ENCODE measurements at regions not wholly inside any gene's neighbourhood (a gene's known extent, or its start where the extent isn't known, plus 50 kb on each side); places are given as distances from the start of the nearest gene placed in this dataset.
A peak's percentile ranks its signal among the peaks of the same experiment; 100 is the strongest.

GRCh38 chr10:78302739-78302988, 269.0 kb downstream of the RPS24 start:
- Mint-ChIP-seq H3K36me3 (no peaks in the 10 kb centered on the region), H3K27ac (peak overlapping the region; percentile 91), H3K4me3 (peak overlapping the region; percentile 86), H3K4me1 (peaks cover 19% of the 10 kb centered on the region), H3K9me3 (no peaks in the 10 kb centered on the region), H3K27me3 (peaks cover 3% of the 10 kb centered on the region)
- DNase-seq = no peak

DNA sequence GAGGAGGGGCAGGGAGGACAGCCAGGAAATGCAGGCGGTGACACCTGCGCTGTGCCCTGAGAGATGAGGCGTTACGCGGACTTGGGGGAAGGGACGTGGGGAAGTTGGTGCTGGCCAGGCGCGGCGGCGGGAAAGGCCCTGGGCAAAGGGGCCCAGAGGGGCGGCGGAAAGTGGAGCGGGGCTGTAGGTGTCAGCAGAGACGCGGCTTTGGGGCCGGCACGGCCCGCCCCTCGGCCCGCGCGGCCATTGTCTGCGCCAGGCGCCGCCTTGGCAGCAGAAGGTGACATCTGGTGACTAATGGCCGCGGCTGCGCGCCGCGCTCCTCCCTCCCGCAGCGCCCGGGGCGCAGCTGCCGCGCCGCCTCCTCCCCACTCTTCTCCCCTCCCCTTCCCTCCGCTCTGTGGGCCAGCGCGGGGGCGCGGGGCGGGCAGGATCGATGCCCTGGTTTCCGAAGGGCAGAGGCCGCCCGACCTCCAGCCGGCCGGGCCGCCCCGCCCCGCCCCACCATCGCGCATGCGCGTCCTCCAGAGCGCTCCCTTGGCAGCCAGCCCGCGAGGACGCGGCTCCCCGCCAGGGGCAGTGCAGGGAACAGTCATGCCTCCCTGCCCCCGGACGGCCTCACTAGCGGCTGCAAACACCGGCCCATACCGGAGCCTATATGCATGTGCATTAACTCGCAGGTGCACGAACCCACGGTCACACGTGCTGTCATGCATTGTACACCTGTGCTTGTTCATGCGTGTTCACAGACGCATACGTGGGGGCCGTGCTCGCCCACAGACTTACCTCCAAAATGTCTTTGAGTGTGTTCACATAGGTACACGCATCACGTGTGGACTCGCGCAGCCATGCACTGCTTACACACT, 269.6 kb downstream of the RPS24 start:
- peak; percentile 95 for DNase-seq
- Mint-ChIP-seq H3K9me3 (no peaks in the 10 kb centered on the region), H3K36me3 (no peaks in the 10 kb centered on the region), H3K4me3 (peak overlapping the region; percentile 86), H3K27ac (peak overlapping the region; percentile 91), H3K4me1 (peaks cover 19% of the 10 kb centered on the region), H3K27me3 (peaks cover 3% of the 10 kb centered on the region)

DNA sequence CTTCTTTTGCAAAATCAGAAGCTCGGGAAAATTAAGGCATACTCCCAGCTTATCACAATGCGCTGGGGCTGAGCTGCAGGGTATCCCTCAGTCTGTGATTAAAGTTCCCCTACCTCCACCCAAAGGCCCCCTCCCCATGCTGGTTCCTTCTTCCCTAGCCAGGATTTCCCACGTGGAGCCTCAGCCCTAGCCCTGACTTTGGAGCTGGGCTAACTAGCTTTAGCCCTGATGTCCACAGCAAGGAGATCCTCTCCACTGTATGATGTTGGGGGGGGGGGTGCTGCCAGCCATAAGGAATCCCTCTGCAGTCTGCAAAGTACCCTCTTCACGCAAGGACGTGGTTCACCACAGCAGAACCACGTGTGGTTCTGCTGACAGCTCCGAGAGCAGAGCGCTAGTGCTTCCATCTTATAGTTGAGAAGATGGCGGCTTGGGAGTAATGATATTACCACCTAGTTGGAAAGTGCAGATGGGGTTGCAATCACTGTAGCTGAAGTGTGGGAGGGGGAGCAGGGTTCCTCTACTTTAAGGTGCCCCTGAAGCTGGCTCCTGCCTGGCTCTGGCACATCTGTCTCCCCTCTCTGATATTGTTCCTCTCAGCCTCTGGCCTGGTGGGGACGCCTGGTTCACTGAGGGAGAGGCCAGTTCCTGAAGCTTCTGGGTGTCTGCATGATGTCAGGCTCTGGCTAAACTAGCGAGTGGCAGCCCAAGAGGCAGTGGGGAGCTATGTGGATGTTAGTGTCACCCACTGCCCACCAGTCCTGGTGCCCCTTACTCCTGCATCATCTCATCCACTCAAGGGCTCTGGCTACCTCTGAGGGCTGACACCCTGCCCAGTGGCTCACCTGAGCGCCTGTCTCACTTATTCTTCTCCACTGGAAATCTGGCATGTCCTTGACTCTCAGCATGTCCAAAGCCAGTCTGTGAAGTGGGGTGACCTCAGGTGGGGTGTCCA, 270.7 kb downstream of the RPS24 start:
- Mint-ChIP-seq H3K4me1 (peaks cover 18% of the 10 kb centered on the region), H3K27me3 (no peaks in the 10 kb centered on the region), H3K36me3 (no peaks in the 10 kb centered on the region), H3K9me3 (no peaks in the 10 kb centered on the region), H3K27ac (no peak overlapping the region), H3K4me3 (no peak overlapping the region)
- DNase-seq = no peak

DNA sequence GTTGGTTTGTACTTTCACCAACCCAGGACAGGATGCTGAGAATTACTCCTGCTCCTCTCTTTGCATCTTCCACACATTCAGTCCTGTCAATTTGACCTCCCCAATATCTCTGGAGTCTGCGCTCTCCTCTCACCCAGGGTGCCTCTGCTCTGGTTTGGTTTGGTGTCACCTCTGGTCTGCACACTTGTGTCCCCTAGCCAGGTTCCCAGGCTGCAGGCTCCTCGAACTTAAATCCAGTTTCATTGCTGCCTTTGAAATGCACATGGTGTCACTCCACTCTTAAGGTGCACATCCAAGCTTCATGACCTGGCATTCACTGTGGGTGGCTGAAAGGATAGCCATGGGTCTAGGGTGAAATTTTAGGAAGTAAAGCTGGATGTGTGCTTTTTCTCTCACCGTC, 271.6 kb downstream of the RPS24 start:
- Mint-ChIP-seq H3K9me3 (no peaks in the 10 kb centered on the region), H3K27me3 (no peaks in the 10 kb centered on the region), H3K27ac (no peak overlapping the region), H3K4me1 (peaks cover 13% of the 10 kb centered on the region), H3K4me3 (no peak overlapping the region), H3K36me3 (no peaks in the 10 kb centered on the region)
- no peak for DNase-seq

DNA sequence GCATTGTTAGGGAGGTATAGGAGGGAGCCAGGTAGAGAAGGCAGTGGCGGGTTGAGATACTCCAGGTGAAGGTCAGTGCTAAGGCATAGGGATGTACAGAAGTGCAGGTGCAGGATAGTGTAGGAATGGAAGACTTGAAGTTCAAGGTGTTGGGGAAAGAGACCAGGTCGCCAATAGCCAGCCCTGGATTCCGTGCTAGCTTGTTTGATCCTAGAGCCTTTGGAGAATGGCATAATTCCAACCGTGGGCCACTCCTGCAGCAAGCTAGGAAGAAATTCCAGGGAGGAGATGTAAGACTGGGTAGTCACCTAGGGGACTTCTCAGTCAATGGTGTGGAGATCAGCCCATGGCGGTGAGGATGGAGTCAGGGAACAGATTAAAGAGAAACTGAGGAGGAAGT, 272.7 kb downstream of the RPS24 start:
- Mint-ChIP-seq H3K4me1 (peaks cover 13% of the 10 kb centered on the region), H3K9me3 (no peaks in the 10 kb centered on the region), H3K4me3 (no peak overlapping the region), H3K27me3 (no peaks in the 10 kb centered on the region), H3K36me3 (no peaks in the 10 kb centered on the region), H3K27ac (no peak overlapping the region)
- no peak for DNase-seq

GRCh38 chr10:78307576-78307975, 273.9 kb downstream of the RPS24 start:
- Mint-ChIP-seq H3K4me1 (peaks cover 8% of the 10 kb centered on the region), H3K36me3 (no peaks in the 10 kb centered on the region), H3K9me3 (no peaks in the 10 kb centered on the region), H3K4me3 (no peak overlapping the region), H3K27me3 (no peaks in the 10 kb centered on the region), H3K27ac (no peak overlapping the region)
- DNase-seq = no peak

DNA sequence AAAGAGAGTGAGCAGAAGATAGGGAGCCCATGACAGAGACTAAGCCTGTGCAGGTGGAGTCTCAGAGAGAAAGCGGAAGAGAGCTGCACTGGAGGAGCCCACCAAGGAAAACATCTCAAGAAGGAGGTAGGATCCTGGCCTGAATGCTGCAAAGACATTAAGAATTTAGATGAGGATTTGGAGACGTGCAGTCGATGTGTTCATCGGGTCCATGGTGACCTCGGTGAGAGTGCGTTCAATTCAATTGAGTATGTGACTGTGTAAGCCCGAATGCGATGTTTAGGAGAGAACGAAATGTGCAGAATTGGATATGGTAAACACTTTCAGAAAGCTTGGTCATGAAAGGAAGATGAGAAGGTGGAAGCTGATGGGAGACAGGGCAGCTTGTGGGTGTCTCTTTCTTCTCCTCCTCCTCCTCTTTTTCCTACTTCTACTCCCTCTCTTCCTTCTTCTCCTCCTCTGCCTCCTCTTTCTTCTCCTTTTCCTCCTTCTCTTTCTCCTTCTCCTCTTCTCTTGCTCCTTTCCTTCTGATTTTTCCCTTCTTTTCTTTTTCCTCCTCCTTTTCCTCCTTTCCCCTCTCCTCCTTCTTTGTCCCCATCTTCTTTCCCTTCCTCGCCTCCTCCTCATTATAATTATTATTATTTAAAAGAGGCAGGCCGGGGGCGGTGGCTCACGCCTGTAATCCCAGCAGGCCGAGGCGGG, 276.0 kb downstream of the RPS24 start:
- H3K4me1 Mint-ChIP-seq = no peaks in the 10 kb centered on the region
- H3K9me3 Mint-ChIP-seq = no peaks in the 10 kb centered on the region
- no peak overlapping the region for H3K4me3 Mint-ChIP-seq
- no peak overlapping the region for H3K27ac Mint-ChIP-seq
- no peaks in the 10 kb centered on the region for H3K36me3 Mint-ChIP-seq
- H3K27me3 Mint-ChIP-seq = no peaks in the 10 kb centered on the region
- no peak for DNase-seq

GRCh38 chr10:78310481-78311080, 276.9 kb downstream of the RPS24 start:
- Mint-ChIP-seq H3K36me3 (no peaks in the 10 kb centered on the region), H3K27ac (no peak overlapping the region), H3K4me3 (no peak overlapping the region), H3K4me1 (no peaks in the 10 kb centered on the region), H3K27me3 (no peaks in the 10 kb centered on the region), H3K9me3 (no peaks in the 10 kb centered on the region)
- DNase-seq = no peak

- no peak overlapping the region for H3K4me3 Mint-ChIP-seq
- no peaks in the 10 kb centered on the region for H3K9me3 Mint-ChIP-seq
- no peaks in the 10 kb centered on the region for H3K36me3 Mint-ChIP-seq
- no peaks in the 10 kb centered on the region for H3K27me3 Mint-ChIP-seq
- no peak for DNase-seq
- H3K4me1 Mint-ChIP-seq = no peaks in the 10 kb centered on the region
- no peak overlapping the region for H3K27ac Mint-ChIP-seq
Observed at GRCh38 chr10:78312197-78313047, 278.8 kb downstream of the RPS24 start.

GRCh38 chr10:78313048-78313381, 279.4 kb downstream of the RPS24 start:
- H3K4me3 Mint-ChIP-seq = no peak overlapping the region
- no peaks in the 10 kb centered on the region for H3K36me3 Mint-ChIP-seq
- no peaks in the 10 kb centered on the region for H3K27me3 Mint-ChIP-seq

GRCh38 chr10:78313636-78314035, 280.0 kb downstream of the RPS24 start:
- H3K9me3 Mint-ChIP-seq = no peaks in the 10 kb centered on the region
- no peak overlapping the region for H3K4me3 Mint-ChIP-seq
- DNase-seq = no peak
- no peaks in the 10 kb centered on the region for H3K4me1 Mint-ChIP-seq
- no peaks in the 10 kb centered on the region for H3K27me3 Mint-ChIP-seq
- no peaks in the 10 kb centered on the region for H3K36me3 Mint-ChIP-seq
- no peak overlapping the region for H3K27ac Mint-ChIP-seq

More at GRCh38 chr10:78313048-78313381, 279.4 kb downstream of the RPS24 start:
- Mint-ChIP-seq H3K27ac (no peak overlapping the region), H3K9me3 (no peaks in the 10 kb centered on the region), H3K4me1 (no peaks in the 10 kb centered on the region)
- no peak for DNase-seq

DNA sequence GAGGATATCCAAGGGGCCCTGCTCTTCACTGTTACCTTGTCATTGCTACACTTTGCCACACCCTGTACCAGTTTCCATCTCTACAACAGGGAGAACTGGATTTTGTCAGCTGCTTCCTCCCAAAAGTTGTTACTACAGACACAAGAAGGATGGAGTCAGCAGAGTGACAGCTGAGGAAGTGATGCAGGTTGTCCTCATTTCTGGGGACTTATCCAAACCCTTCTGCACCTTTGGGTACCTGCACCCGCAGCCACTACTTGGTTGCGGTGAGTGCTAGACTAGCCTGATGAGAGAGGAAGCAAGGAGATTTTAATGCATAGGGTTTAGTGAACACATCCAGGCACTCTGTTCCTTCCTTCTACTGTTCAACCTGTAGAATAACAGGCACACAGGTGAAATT, 281.0 kb downstream of the RPS24 start:
- Mint-ChIP-seq H3K4me3 (no peak overlapping the region), H3K4me1 (no peaks in the 10 kb centered on the region), H3K27ac (no peak overlapping the region), H3K36me3 (no peaks in the 10 kb centered on the region), H3K27me3 (no peaks in the 10 kb centered on the region), H3K9me3 (no peaks in the 10 kb centered on the region)
- DNase-seq = no peak

DNA sequence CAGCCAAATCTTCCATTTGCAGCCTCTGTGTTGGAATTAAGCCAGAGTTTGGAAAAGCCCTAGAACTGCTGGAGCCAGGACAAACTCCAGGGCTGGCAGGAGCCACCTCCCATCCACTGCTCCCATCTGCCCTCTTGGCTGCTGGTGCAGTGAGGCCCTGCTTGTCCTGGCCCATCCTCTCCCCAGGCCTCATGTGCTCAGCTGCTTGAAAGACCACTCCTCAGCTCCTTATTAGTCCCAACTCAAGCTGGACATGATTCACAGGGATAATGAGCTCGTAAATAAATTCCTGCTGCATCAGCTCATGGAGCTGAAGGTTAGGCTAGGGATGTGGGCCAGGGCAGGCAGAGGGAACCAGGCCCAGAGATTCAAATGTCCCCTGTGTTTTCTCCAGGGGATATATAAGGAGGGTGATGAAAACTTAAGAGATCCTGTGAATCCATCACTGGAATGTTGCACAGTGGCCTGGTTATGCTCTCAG, 282.8 kb downstream of the RPS24 start:
- H3K9me3 Mint-ChIP-seq = no peaks in the 10 kb centered on the region
- H3K4me1 Mint-ChIP-seq = no peaks in the 10 kb centered on the region
- H3K4me3 Mint-ChIP-seq = no peak overlapping the region

GRCh38 chr10:78318305-78318704, 284.6 kb downstream of the RPS24 start:
- H3K4me3 Mint-ChIP-seq = no peak overlapping the region
- no peaks in the 10 kb centered on the region for H3K27me3 Mint-ChIP-seq
- DNase-seq = no peak
- no peaks in the 10 kb centered on the region for H3K36me3 Mint-ChIP-seq
- peaks cover 3% of the 10 kb centered on the region for H3K4me1 Mint-ChIP-seq
- no peak overlapping the region for H3K27ac Mint-ChIP-seq
- peaks cover 3% of the 10 kb centered on the region for H3K9me3 Mint-ChIP-seq

More for the DNA sequence above, 282.8 kb downstream of the RPS24 start:
- DNase-seq = no peak
- no peaks in the 10 kb centered on the region for H3K27me3 Mint-ChIP-seq
- no peaks in the 10 kb centered on the region for H3K36me3 Mint-ChIP-seq
- H3K27ac Mint-ChIP-seq = no peak overlapping the region

Measured in activated naive CD8-positive, alpha-beta T cell treated with anti-CD3 and anti-CD28 coated beads for 36 hours (primary cell).